ENCODE measurements at regions not wholly inside any gene's neighbourhood (a gene's known extent, or its start where the extent isn't known, plus 50 kb on each side); places are given as distances from the start of the nearest gene placed in this dataset.

DNA sequence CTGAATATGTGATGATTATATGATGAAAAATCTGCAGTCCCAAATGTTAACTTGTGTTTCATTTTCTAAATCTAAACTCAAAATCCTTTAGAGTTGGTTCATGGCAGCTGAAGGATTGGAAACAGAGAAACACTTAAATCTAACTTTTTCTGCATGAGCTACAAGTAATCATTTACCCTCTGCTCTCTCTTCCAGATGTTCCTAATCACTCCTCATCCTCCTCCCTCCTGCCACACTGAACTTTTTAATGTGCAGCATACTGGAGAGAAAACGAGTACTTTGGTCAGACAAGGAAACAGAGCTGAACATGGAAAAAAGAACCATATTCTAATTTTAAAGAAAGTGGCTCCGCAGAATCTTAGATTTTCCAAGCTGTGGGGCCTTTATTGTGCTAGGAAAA, 321.2 kb upstream of the COL8A1 start:
- TF ChIP-seq, protein P1, sequence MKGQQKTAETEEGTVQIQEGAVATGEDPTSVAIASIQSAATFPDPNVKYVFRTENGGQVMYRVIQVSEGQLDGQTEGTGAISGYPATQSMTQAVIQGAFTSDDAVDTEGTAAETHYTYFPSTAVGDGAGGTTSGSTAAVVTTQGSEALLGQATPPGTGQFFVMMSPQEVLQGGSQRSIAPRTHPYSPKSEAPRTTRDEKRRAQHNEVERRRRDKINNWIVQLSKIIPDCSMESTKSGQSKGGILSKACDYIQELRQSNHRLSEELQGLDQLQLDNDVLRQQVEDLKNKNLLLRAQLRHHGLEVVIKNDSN (IDR thresholded peaks at IDR 0.05) = no peak
- TF ChIP-seq EGR1 (IDR thresholded peaks at IDR 0.05) = no peak
- TF ChIP-seq FOXM1 (IDR thresholded peaks at IDR 0.05; ENCODE audit: borderline replicate concordance, low read depth) = no peak
- TF ChIP-seq CEBPB (IDR thresholded peaks at IDR 0.05) = no peak

All from Ishikawa (cell line).